H9 (cell line): ENCODE measurements at regions not wholly inside any gene's neighbourhood (a gene's known extent, or its start where the extent isn't known, plus 50 kb on each side); places are given as distances from the start of the nearest gene placed in this dataset.

ENCODE experiments used
- DNase-seq: peaks from one replicate; pipeline ENCODE4 v3.0.0-alpha.2; 2017
- H2AFZ ChIP-seq: one replicate; pipeline ENCODE4 v1.6.1; 2013; ENCODE audit warnings: mild to moderate bottlenecking, low read length, control low read depth, moderate library complexity
- H2AK5ac ChIP-seq: 2 replicates; pipeline ENCODE4 v1.6.1; 2013; ENCODE audit warnings: low read length, control low read depth, mixed read lengths; ENCODE audit not compliant: insufficient read length
- H2BK120ac ChIP-seq: one replicate; pipeline ENCODE4 v1.6.1; 2013; ENCODE audit warnings: low read depth, mild to moderate bottlenecking, low read length, control low read depth, inconsistent platforms; ENCODE audit not compliant: poor library complexity, severe bottlenecking
- H2BK12ac ChIP-seq: 2 replicates; pipeline ENCODE4 v1.6.1; 2013; ENCODE audit warnings: low read length, control low read depth, mixed read lengths, low read depth; ENCODE audit not compliant: insufficient read length
- H2BK15ac ChIP-seq: 2 replicates; pipeline ENCODE4 v1.6.1; 2013; ENCODE audit warnings: low read depth, low read length, control low read depth
- H2BK20ac ChIP-seq: one replicate; pipeline ENCODE4 v1.6.1; 2013; ENCODE audit warnings: low read depth, mild to moderate bottlenecking, low read length, control low read depth, inconsistent platforms; ENCODE audit not compliant: poor library complexity, severe bottlenecking
- H2BK5ac ChIP-seq: 2 replicates; pipeline ENCODE4 v1.6.1; 2013; ENCODE audit warnings: low read length, control low read depth, mixed read lengths; ENCODE audit not compliant: insufficient read length
- H3K14ac ChIP-seq: 2 replicates; pipeline ENCODE4 v1.6.1; 2013; ENCODE audit warnings: low read length, control low read depth; ENCODE audit not compliant: insufficient read depth
- H3K18ac ChIP-seq: 2 replicates; pipeline ENCODE4 v1.6.1; 2013; ENCODE audit warnings: low read depth, mild to moderate bottlenecking, mixed read lengths, low read length, control low read depth; ENCODE audit not compliant: insufficient read length
- H3K23ac ChIP-seq: 2 replicates; pipeline ENCODE4 v1.6.1; 2013; ENCODE audit warnings: low read length, control low read depth, mixed read lengths, low read depth; ENCODE audit not compliant: insufficient read length
- H3K23me2 ChIP-seq: 2 replicates; pipeline ENCODE4 v1.6.1; 2013; ENCODE audit warnings: low read depth, mild to moderate bottlenecking, mixed read lengths, low read length, control low read depth; ENCODE audit not compliant: insufficient read length, poor library complexity, severe bottlenecking
- H3K27ac ChIP-seq: 2 replicates; pipeline ENCODE4 v1.5.1; 2013; ENCODE audit warnings: low read length, control low read depth, mixed read lengths, low read depth; ENCODE audit not compliant: insufficient read length
- H3K27me3 ChIP-seq: 2 replicates; pipeline ENCODE4 v1.6.1; 2013; ENCODE audit warnings: low read length, control low read depth, inconsistent platforms; ENCODE audit not compliant: insufficient read depth
- H3K4ac ChIP-seq: 2 replicates; pipeline ENCODE4 v1.6.1; 2013; ENCODE audit warnings: low read depth, mild to moderate bottlenecking, control low read depth, inconsistent platforms, low read length, moderate library complexity
- H3K4me1 ChIP-seq: 2 replicates; pipeline ENCODE4 v1.6.1; 2013; ENCODE audit warnings: low read length, control low read depth, inconsistent platforms; ENCODE audit not compliant: insufficient read depth
- H3K4me2 ChIP-seq: 2 replicates; pipeline ENCODE4 v1.6.1; 2013; ENCODE audit warnings: low read length, control low read depth, mixed read lengths; ENCODE audit not compliant: insufficient read length, insufficient read depth
- H3K56ac ChIP-seq: 2 replicates; pipeline ENCODE4 v1.6.1; 2013; ENCODE audit warnings: low read depth, mild to moderate bottlenecking, mixed read lengths, low read length, control low read depth; ENCODE audit not compliant: insufficient read length
- H3K79me1 ChIP-seq: 2 replicates; pipeline ENCODE4 v1.6.1; 2013; ENCODE audit warnings: low read depth, mild to moderate bottlenecking, moderate library complexity, low read length, control low read depth, inconsistent platforms; ENCODE audit not compliant: insufficient read depth, poor library complexity, severe bottlenecking
- H3K79me2 ChIP-seq: 2 replicates; pipeline ENCODE4 v1.6.1; 2013; ENCODE audit warnings: low read length, control low read depth, inconsistent platforms; ENCODE audit not compliant: insufficient read depth
- H3K9ac ChIP-seq: 2 replicates; pipeline ENCODE4 v1.6.1; 2013; ENCODE audit warnings: low read length, control low read depth, mixed read lengths; ENCODE audit not compliant: insufficient read length; ENCODE audit errors: extremely low read depth
- H3K9me3 ChIP-seq: one replicate; pipeline ENCODE4 v1.6.1; 2013; ENCODE audit warnings: low read depth, low read length, inconsistent platforms; ENCODE audit not compliant: control insufficient read depth
- H3T11ph ChIP-seq: one replicate; pipeline ENCODE4 v1.6.1; 2013; ENCODE audit warnings: mild to moderate bottlenecking, low read length, control low read depth, inconsistent platforms
- H4K20me1 ChIP-seq: one replicate; pipeline ENCODE4 v1.6.1; 2013; ENCODE audit not compliant: control insufficient read depth, insufficient read length, insufficient read depth
- H4K5ac ChIP-seq: 2 replicates; pipeline ENCODE4 v1.6.1; 2013; ENCODE audit warnings: low read depth, mild to moderate bottlenecking, mixed read lengths, low read length, control low read depth; ENCODE audit not compliant: insufficient read length
- H4K8ac ChIP-seq: replicated peaks from 2 replicates; pipeline ENCODE4 v1.6.1; 2013; ENCODE audit warnings: low read length, control low read depth, mixed read lengths, low read depth; ENCODE audit not compliant: insufficient read length
- H4K91ac ChIP-seq: 2 replicates; pipeline ENCODE4 v1.6.1; 2013; ENCODE audit warnings: low read depth, mild to moderate bottlenecking, moderate library complexity, mixed read lengths, low read length, control low read depth; ENCODE audit not compliant: insufficient read length
- H3K27ac Mint-ChIP-seq, 3 experiments: 2 replicates in 2 of 3; 3 replicates in 1 of 3; pipeline ENCODE4 v1.8.0; 2020 to 2021; ENCODE audit warnings: mixed read lengths in 3 of 3, mild to moderate bottlenecking in 1 of 3, moderate library complexity in 1 of 3
- H3K27me3 Mint-ChIP-seq: 2 replicates; pipeline ENCODE4 v1.8.0; 2021; ENCODE audit warnings: low read depth, mild to moderate bottlenecking, moderate library complexity, mixed read lengths
- H3K36me3 Mint-ChIP-seq, 3 experiments: 2 replicates in 2 of 3; 3 replicates in 1 of 3; pipeline ENCODE4 v1.8.0; 2020 to 2021; ENCODE audit warnings: low read depth in 3 of 3, mixed read lengths in 3 of 3; ENCODE audit not compliant: insufficient read depth in 1 of 3
- H3K4me1 Mint-ChIP-seq, 2 experiments: 2 replicates each; pipeline ENCODE4 v1.8.0; 2020; ENCODE audit warnings: mixed read lengths in 2 of 2
- H3K4me3 Mint-ChIP-seq, 2 experiments: 2 replicates in 1 of 2; 3 replicates in 1 of 2; pipeline ENCODE4 v1.8.0; 2020 to 2021; ENCODE audit warnings: mild to moderate bottlenecking in 2 of 2, mixed read lengths in 2 of 2, moderate library complexity in 1 of 2
- H3K9me3 Mint-ChIP-seq, 2 experiments: 2 replicates in 1 of 2; 3 replicates in 1 of 2; pipeline ENCODE4 v1.8.0; 2020; ENCODE audit warnings: mild to moderate bottlenecking in 2 of 2, mixed read lengths in 2 of 2, moderate library complexity in 1 of 2
- CTCF ChIP-seq: fragments of 200-600 bp; sonication (generic); conservative IDR thresholded peaks from 3 replicates; pipeline ENCODE4 v1.8.0; 2021; ENCODE audit warnings: antibody characterized with exemption, mild to moderate bottlenecking
- WGBS: extraction: QIAGEN DNeasy Blood & Tissue Kit; methylation state at CpG from one replicate; pipeline ENCODE4 v1.1.7; 2013; ENCODE audit warnings: missing lambda C conversion rate, low lambda C conversion rate, mixed read lengths; ENCODE audit not compliant: insufficient read length; ENCODE audit errors: extremely low coverage; 5-methylcytosine and 5-hydroxymethylcytosine counted together

- Histone ChIP-seq H3K23ac (no peak overlapping the region), H3K14ac (no peak overlapping the region), H3K27me3 (no peaks in the 10 kb centered on the region), H2BK120ac (no peak overlapping the region), H3K27ac (no peak overlapping the region), H2BK5ac (no peak overlapping the region), H4K5ac (no peak overlapping the region), H3K9ac (no peak overlapping the region), H3T11ph (no peak overlapping the region), H3K9me3 (no peaks in the 10 kb centered on the region), H2AFZ (no peak overlapping the region), H4K20me1 (no peaks in the 10 kb centered on the region), H2BK12ac (no peak overlapping the region), H3K4ac (no peak overlapping the region), H2AK5ac (no peak overlapping the region), H2BK15ac (no peak overlapping the region), H4K91ac (no peak overlapping the region), H3K23me2 (no peaks in the 10 kb centered on the region), H3K4me1 (no peaks in the 10 kb centered on the region), H3K79me1 (no peaks in the 10 kb centered on the region), H3K18ac (no peak overlapping the region), H2BK20ac (no peak overlapping the region), H4K8ac (no peak overlapping the region), H3K4me2 (no peak overlapping the region), H3K56ac (no peak overlapping the region), H3K79me2 (no peaks in the 10 kb centered on the region)
- Mint-ChIP-seq H3K4me3 (no peak overlapping the region), H3K36me3 (no peaks in the 10 kb centered on the region; a peak in 1 of 7 replicates), H3K4me1 (peaks cover 22 to 26% of the 10 kb centered on the region in 2 experiments), H3K27ac (no peak overlapping the region), H3K9me3 (no peaks in the 10 kb centered on the region), H3K27me3 (no peaks in the 10 kb centered on the region)
- no peak for TF ChIP-seq CTCF
- DNase-seq, result no peak
- no CpG with 5 or more reads among the region's 3 CpGs for WGBS
These were observed 364.6 kb downstream of the OSR1 start for GRCh38 chr2:18993756-18994338.
